Kidney (tissue), 13 donors: ENCODE measurements at regions not wholly inside any gene's neighbourhood (a gene's known extent, or its start where the extent isn't known, plus 50 kb on each side); places are given as distances from the start of the nearest gene placed in this dataset.
A peak's percentile ranks its signal among the peaks of the same experiment; 100 is the strongest.

Experiments
- DNase-seq, 5 donors: peaks; one replicate each; pipeline ENCODE4 v3.0.0-alpha.2; 2013 to 2020
- FAIRE-seq: peaks from 2 replicates; lab custom pipeline; 2012; peaks lifted over from hg19 to GRCh38; lab: Jason Lieb, UNC
- H3K27ac ChIP-seq, 2 donors: one replicate each; pipeline ENCODE4 v1.7.0; 2013; ENCODE audit warnings: low read depth in 2 of 2, low read length in 2 of 2, inconsistent platforms in 1 of 2
- H3K27me3 ChIP-seq: one replicate; pipeline ENCODE4 v1.7.1; 2013; ENCODE audit warnings: low read length, inconsistent platforms; ENCODE audit not compliant: control insufficient read depth, insufficient read depth
- H3K36me3 ChIP-seq, 3 donors: one replicate each; pipeline versions ENCODE4 v1.7.0 to v1.7.1; 2013; ENCODE audit warnings: low read length in 3 of 3, control low read depth in 1 of 3, inconsistent platforms in 1 of 3; ENCODE audit not compliant: insufficient read depth in 3 of 3, control insufficient read depth in 2 of 3
- H3K4me1 ChIP-seq, 3 donors: one replicate each; pipeline versions ENCODE4 v1.7.0 to v1.7.1; 2013; ENCODE audit warnings: low read length in 3 of 3, inconsistent platforms in 1 of 3, low read depth in 1 of 3; ENCODE audit not compliant: control insufficient read depth in 2 of 3, insufficient read depth in 2 of 3
- H3K4me3 ChIP-seq, 3 donors: one replicate each; pipeline versions ENCODE4 v1.7.0 to v1.8.1; 2013; ENCODE audit warnings: low read length in 3 of 3, control low read depth in 1 of 3, inconsistent platforms in 1 of 3
- H3K9ac ChIP-seq, 3 donors: one replicate each; pipeline versions ENCODE4 v1.7.0 to v1.7.1; 2013; ENCODE audit warnings: low read length in 3 of 3, control low read depth in 1 of 3, inconsistent platforms in 1 of 3
- H3K9me3 ChIP-seq, 3 donors: one replicate each; pipeline versions ENCODE4 v1.7.0 to v1.7.1; 2013; ENCODE audit warnings: low read length in 3 of 3, control low read depth in 1 of 3, inconsistent platforms in 1 of 3; ENCODE audit not compliant: control insufficient read depth in 2 of 3, insufficient read depth in 1 of 3
- CTCF ChIP-seq: IDR thresholded peaks from 3 replicates; pipeline ENCODE4 v1.5.1; 2012; ENCODE audit warnings: mild to moderate bottlenecking, moderate library complexity, borderline replicate concordance; ENCODE audit not compliant: insufficient read depth; ENCODE audit errors: extremely low read depth
- intact Hi-C: fragments of 100-400 bp; cut with DNase I; formaldehyde crosslinking; loops from one replicate; pipeline ENCODE4 v1.11.1; 2022
- donor health status: control.
- donor health status: control.
- donor health status: control.
- donor health status: control.
- donor health status: control.
- donor health status: DM: yes; HTN: yes; CAD: no.
- donor health status: Normal renal cell carcinoma (clear cell type).

GRCh38 chr13:112137144-112137543 lies 70.2 kb downstream of the SOX1 start:
- FAIRE-seq (no peak), DNase-seq (peak in 1 of 5 donors; percentile 18)
- Histone ChIP-seq H3K27me3 (no peaks in the 10 kb centered on the region), H3K4me1 (no peaks in the 10 kb centered on the region), H3K27ac (no peak overlapping the region), H3K4me3 (no peak overlapping the region), H3K9me3 (no peaks in the 10 kb centered on the region), H3K36me3 (no peaks in the 10 kb centered on the region), H3K9ac (no peak overlapping the region)
- no peak for TF ChIP-seq CTCF
- intact Hi-C loops: no loop called here

- no peak for TF ChIP-seq CTCF
- Histone ChIP-seq H3K27me3 (no peaks in the 10 kb centered on the region), H3K4me3 (no peak overlapping the region), H3K4me1 (no peaks in the 10 kb centered on the region), H3K9ac (no peak overlapping the region), H3K27ac (no peak overlapping the region), H3K9me3 (no peaks in the 10 kb centered on the region), H3K36me3 (no peaks in the 10 kb centered on the region)
- DNase-seq (peak in 1 of 5 donors; percentile 20), FAIRE-seq (no peak)
- intact Hi-C loops: no loop called here
Observed at GRCh38 chr13:112140366-112140765, 73.4 kb downstream of the SOX1 start.

GRCh38 chr13:112141643-112142400 lies 74.9 kb downstream of the SOX1 start:
- no peak for TF ChIP-seq CTCF
- Histone ChIP-seq H3K27ac (no peak overlapping the region), H3K4me1 (no peaks in the 10 kb centered on the region), H3K9ac (no peak overlapping the region), H3K9me3 (no peaks in the 10 kb centered on the region), H3K4me3 (no peak overlapping the region), H3K36me3 (no peaks in the 10 kb centered on the region), H3K27me3 (no peaks in the 10 kb centered on the region)
- DNase-seq: peak in 1 of 5 donors; percentile 15
- intact Hi-C loops: no loop called here
- no peak for FAIRE-seq
